Adipocyte (in vitro differentiated cells): ENCODE measurements at regions not wholly inside any gene's neighbourhood (a gene's known extent, or its start where the extent isn't known, plus 50 kb on each side); places are given as distances from the start of the nearest gene placed in this dataset.
"Not testable (repeated sequence)": the region's sequence is repeated elsewhere in the genome, so short reads cannot be mapped to it uniquely, and the experiment has no call there.

ENCODE experiments used
- DNase-seq: peaks from one replicate; pipeline ENCODE4 v3.0.0-alpha.2; 2015; ENCODE audit warnings: low read depth
- H3K27me3 ChIP-seq: replicated peaks from 2 replicates; pipeline ENCODE4 v1.7.0; 2013; ENCODE audit warnings: mild to moderate bottlenecking, low read length, moderate library complexity; ENCODE audit not compliant: control insufficient read depth, insufficient read depth
- H3K36me3 ChIP-seq: 2 replicates; pipeline ENCODE4 v1.7.0; 2013; ENCODE audit warnings: low read length, mild to moderate bottlenecking, moderate library complexity; ENCODE audit not compliant: control insufficient read depth, insufficient read depth, severe bottlenecking
- H3K4me1 ChIP-seq: 2 replicates; pipeline ENCODE4 v1.7.0; 2013; ENCODE audit warnings: mild to moderate bottlenecking, low read length, moderate library complexity; ENCODE audit not compliant: control insufficient read depth, insufficient read depth
- H3K4me3 ChIP-seq: 2 replicates; pipeline ENCODE4 v1.7.0; 2013; ENCODE audit warnings: mild to moderate bottlenecking, low read length, moderate library complexity
- H3K9ac ChIP-seq: 2 replicates; pipeline ENCODE4 v1.7.0; 2013; ENCODE audit warnings: mild to moderate bottlenecking, low read length, moderate library complexity
- H3K9me3 ChIP-seq: 2 replicates; pipeline ENCODE4 v1.7.0; 2013; ENCODE audit warnings: mild to moderate bottlenecking, low read length, moderate library complexity; ENCODE audit not compliant: control insufficient read depth

GRCh38 chr4:9608300-9608699 is 164.1 kb downstream of the DEFB131A start:
- Histone ChIP-seq H3K36me3 (no peaks in the 10 kb centered on the region), H3K9me3 (no peaks in the 10 kb centered on the region), H3K4me3 (no peak overlapping the region), H3K27me3 (no peaks in the 10 kb centered on the region), H3K9ac (no peak overlapping the region), H3K4me1 (no peaks in the 10 kb centered on the region)
- DNase-seq = no peak

- not testable (repeated sequence) for H3K9me3 ChIP-seq, H3K9ac ChIP-seq, H3K27me3 ChIP-seq, H3K36me3 ChIP-seq, H3K4me3 ChIP-seq, DNase-seq, H3K4me1 ChIP-seq
Measured at GRCh38 chr4:9610321-9610720, 166.1 kb downstream of the DEFB131A start.

- no peak overlapping the region for H3K9ac ChIP-seq
- no peaks in the 10 kb centered on the region for H3K27me3 ChIP-seq
- H3K4me3 ChIP-seq = no peak overlapping the region
- no peak for DNase-seq
- no peaks in the 10 kb centered on the region for H3K36me3 ChIP-seq
- H3K4me1 ChIP-seq = no peaks in the 10 kb centered on the region
- H3K9me3 ChIP-seq = no peaks in the 10 kb centered on the region
Measured at GRCh38 chr4:9611101-9611500, 166.9 kb downstream of the DEFB131A start.

- H3K36me3 ChIP-seq, H3K9ac ChIP-seq, H3K27me3 ChIP-seq, DNase-seq, H3K4me1 ChIP-seq, H3K9me3 ChIP-seq, H3K4me3 ChIP-seq: not testable (repeated sequence)
Measured at GRCh38 chr4:9636411-9636810, 145.0 kb upstream of the DRD5 start.

- not testable (repeated sequence) for H3K4me3 ChIP-seq, H3K36me3 ChIP-seq, H3K9ac ChIP-seq, H3K27me3 ChIP-seq, H3K9me3 ChIP-seq, DNase-seq, H3K4me1 ChIP-seq
Measured at GRCh38 chr4:9659678-9660077, 121.8 kb upstream of the DRD5 start.

- not testable (repeated sequence) for DNase-seq, H3K4me3 ChIP-seq, H3K27me3 ChIP-seq, H3K4me1 ChIP-seq, H3K9ac ChIP-seq, H3K36me3 ChIP-seq, H3K9me3 ChIP-seq
Measured at GRCh38 chr4:9660955-9661354, 120.5 kb upstream of the DRD5 start.

GRCh38 chr4:9670725-9671124 is 110.7 kb upstream of the DRD5 start:
- not testable (repeated sequence) for H3K27me3 ChIP-seq, DNase-seq, H3K9ac ChIP-seq, H3K4me1 ChIP-seq, H3K9me3 ChIP-seq, H3K4me3 ChIP-seq, H3K36me3 ChIP-seq

- H3K9ac ChIP-seq, DNase-seq, H3K4me1 ChIP-seq, H3K27me3 ChIP-seq, H3K9me3 ChIP-seq, H3K36me3 ChIP-seq, H3K4me3 ChIP-seq: not testable (repeated sequence)
Measured at GRCh38 chr4:9677357-9677756, 104.1 kb upstream of the DRD5 start.

- H3K9me3 ChIP-seq = no peaks in the 10 kb centered on the region
- DNase-seq = no peak
- H3K4me3 ChIP-seq = no peak overlapping the region
Measured at GRCh38 chr4:9679704-9680478, 101.5 kb upstream of the DRD5 start.

GRCh38 chr4:9683174-9683573 is 98.3 kb upstream of the DRD5 start:
- not testable (repeated sequence) for DNase-seq

More at GRCh38 chr4:9679704-9680478, 101.5 kb upstream of the DRD5 start:
- no peak overlapping the region for H3K9ac ChIP-seq
- no peaks in the 10 kb centered on the region for H3K36me3 ChIP-seq
- no peaks in the 10 kb centered on the region for H3K27me3 ChIP-seq
- no peaks in the 10 kb centered on the region for H3K4me1 ChIP-seq

GRCh38 chr4:9685016-9685415 is 96.4 kb upstream of the DRD5 start:
- not testable (repeated sequence) for DNase-seq, H3K4me1 ChIP-seq, H3K36me3 ChIP-seq, H3K4me3 ChIP-seq, H3K27me3 ChIP-seq, H3K9me3 ChIP-seq, H3K9ac ChIP-seq

More at GRCh38 chr4:9683174-9683573, 98.3 kb upstream of the DRD5 start:
- H3K9me3 ChIP-seq, H3K27me3 ChIP-seq, H3K4me3 ChIP-seq, H3K4me1 ChIP-seq, H3K36me3 ChIP-seq, H3K9ac ChIP-seq: not testable (repeated sequence)

GRCh38 chr4:9685692-9686091 is 95.7 kb upstream of the DRD5 start:
- H3K4me3 ChIP-seq = no peak overlapping the region
- no peak overlapping the region for H3K9ac ChIP-seq
- no peaks in the 10 kb centered on the region for H3K4me1 ChIP-seq
- DNase-seq = no peak
- H3K27me3 ChIP-seq = no peaks in the 10 kb centered on the region
- H3K9me3 ChIP-seq = no peaks in the 10 kb centered on the region
- H3K36me3 ChIP-seq = no peaks in the 10 kb centered on the region
